GM12878 (cell line): ENCODE measurements at regions not wholly inside any gene's neighbourhood (a gene's known extent, or its start where the extent isn't known, plus 50 kb on each side); places are given as distances from the start of the nearest gene placed in this dataset.

ENCODE experiments used
- BRCA1 ChIP-seq: IDR thresholded peaks from 2 replicates; pipeline ENCODE4 v1.6.1; 2011; ENCODE audit warnings: low read depth, low read length, improper control_type of control experiment
- DPF2 ChIP-seq: fragments of 450-650 bp; IDR thresholded peaks from 2 replicates; pipeline ENCODE4 v1.6.1; 2017; ENCODE audit warnings: mild to moderate bottlenecking
- EED ChIP-seq: sonication (generic); IDR thresholded peaks from 2 replicates; pipeline ENCODE4 v1.6.1; 2016; ENCODE audit warnings: antibody characterized with exemption, low read depth
- EP300 ChIP-seq, 2 experiments: fragments of 150-350 bp in 1 of 2; IDR thresholded peaks; 2 replicates each; pipeline ENCODE4 v1.6.1; 2011 to 2012; ENCODE audit warnings: low read depth in 2 of 2, low read length in 2 of 2, borderline replicate concordance in 1 of 2, improper control_type of control experiment in 1 of 2, inconsistent platforms in 1 of 2; ENCODE audit not compliant: control insufficient read depth in 1 of 2
- FOXM1 ChIP-seq: IDR thresholded peaks from 2 replicates; pipeline ENCODE4 v1.6.1; 2012; ENCODE audit warnings: low read depth, mild to moderate bottlenecking, inconsistent platforms, low read length, moderate library complexity
- HCFC1 ChIP-seq: fragments of 150-350 bp; IDR thresholded peaks from 2 replicates; pipeline ENCODE4 v1.6.1; 2014; ENCODE audit warnings: low read length
- HDGF ChIP-seq: fragments of 450-650 bp; IDR thresholded peaks from 2 replicates; pipeline ENCODE4 v1.6.1; 2016; ENCODE audit warnings: antibody characterized with exemption
- IRF4 ChIP-seq: IDR thresholded peaks from 2 replicates; pipeline ENCODE4 v1.6.1; 2011; ENCODE audit warnings: low read depth, low read length
- JUND ChIP-seq: IDR thresholded peaks from 2 replicates; pipeline ENCODE4 v1.6.1; 2012; ENCODE audit warnings: low read depth, mild to moderate bottlenecking, low read length, improper control_type of control experiment, moderate library complexity
- MTA2 ChIP-seq: fragments of 450-650 bp; IDR thresholded peaks from 2 replicates; pipeline ENCODE4 v1.6.1; 2016; ENCODE audit warnings: low read depth, mild to moderate bottlenecking, moderate library complexity
- MYC ChIP-seq: IDR thresholded peaks from 2 replicates; pipeline ENCODE4 v1.6.1; 2011; ENCODE audit warnings: mild to moderate bottlenecking, low read length, moderate library complexity, inconsistent platforms; ENCODE audit not compliant: insufficient read depth, insufficient replicate concordance, insufficient read length, severe bottlenecking
- NR2F1 ChIP-seq: fragments of 450-650 bp; conservative IDR thresholded peaks from 2 replicates; pipeline ENCODE4 v1.6.1; 2017; ENCODE audit warnings: mild to moderate bottlenecking
- RUNX3 ChIP-seq: IDR thresholded peaks from 2 replicates; pipeline ENCODE4 v1.6.1; 2012; ENCODE audit warnings: low read length, inconsistent platforms
- SMAD1 ChIP-seq: fragments of 450-650 bp; IDR thresholded peaks from 2 replicates; pipeline ENCODE4 v1.6.1; 2018; ENCODE audit warnings: mild to moderate bottlenecking, low read depth; ENCODE audit not compliant: partially characterized antibody
- SMAD5 ChIP-seq: IDR thresholded peaks from 2 replicates; pipeline ENCODE4 v1.6.1; 2016; ENCODE audit warnings: antibody characterized with exemption, low read depth
- SUPT20H ChIP-seq: IDR thresholded peaks from 2 replicates; pipeline ENCODE4 v1.6.1; 2011; ENCODE audit warnings: low read depth, mild to moderate bottlenecking, low read length, moderate library complexity, borderline replicate concordance; ENCODE audit not compliant: control insufficient read depth
- TCF7 ChIP-seq: IDR thresholded peaks from 2 replicates; pipeline ENCODE4 v1.6.1; 2014; ENCODE audit warnings: antibody characterized with exemption, borderline replicate concordance
- USF1 ChIP-seq: IDR thresholded peaks from 2 replicates; pipeline ENCODE4 v1.6.1; 2011; ENCODE audit warnings: borderline replicate concordance, low read depth, mild to moderate bottlenecking, moderate library complexity, mixed read lengths, low read length; ENCODE audit not compliant: insufficient read depth; ENCODE audit errors: extremely low read length
- YBX1 ChIP-seq: fragments of 450-650 bp; IDR thresholded peaks from 2 replicates; pipeline ENCODE4 v1.6.1; 2016; ENCODE audit warnings: antibody characterized with exemption
- ZBTB4 ChIP-seq: fragments of 450-650 bp; formaldehyde crosslinking; IDR thresholded peaks from 2 replicates; pipeline ENCODE4 v1.4.0; 2022; ENCODE audit warnings: mild to moderate bottlenecking, moderate library complexity
- ZNF217 ChIP-seq: fragments of 450-650 bp; IDR thresholded peaks from 2 replicates; pipeline ENCODE4 v1.6.1; 2017; ENCODE audit warnings: antibody characterized with exemption, mild to moderate bottlenecking
- ZNF384 ChIP-seq: IDR thresholded peaks from 2 replicates; pipeline ENCODE4 v1.6.1; 2012; ENCODE audit warnings: low read depth, mild to moderate bottlenecking, low read length, improper control_type of control experiment, borderline replicate concordance
- TF ChIP-seq, protein P1 (sequence below): fragments of 450-650 bp; IDR thresholded peaks from 2 replicates; pipeline ENCODE4 v1.6.1; 2016; ENCODE audit warnings: mild to moderate bottlenecking, moderate library complexity, borderline replicate concordance
- TF ChIP-seq, protein P2 (sequence below): IDR thresholded peaks from 2 replicates; pipeline ENCODE4 v1.6.1; 2012; ENCODE audit warnings: low read depth, low read length, improper control_type of control experiment

- no peak for TF ChIP-seq SMAD5
- TF ChIP-seq YBX1, result no peak
- TF ChIP-seq, protein P1, sequence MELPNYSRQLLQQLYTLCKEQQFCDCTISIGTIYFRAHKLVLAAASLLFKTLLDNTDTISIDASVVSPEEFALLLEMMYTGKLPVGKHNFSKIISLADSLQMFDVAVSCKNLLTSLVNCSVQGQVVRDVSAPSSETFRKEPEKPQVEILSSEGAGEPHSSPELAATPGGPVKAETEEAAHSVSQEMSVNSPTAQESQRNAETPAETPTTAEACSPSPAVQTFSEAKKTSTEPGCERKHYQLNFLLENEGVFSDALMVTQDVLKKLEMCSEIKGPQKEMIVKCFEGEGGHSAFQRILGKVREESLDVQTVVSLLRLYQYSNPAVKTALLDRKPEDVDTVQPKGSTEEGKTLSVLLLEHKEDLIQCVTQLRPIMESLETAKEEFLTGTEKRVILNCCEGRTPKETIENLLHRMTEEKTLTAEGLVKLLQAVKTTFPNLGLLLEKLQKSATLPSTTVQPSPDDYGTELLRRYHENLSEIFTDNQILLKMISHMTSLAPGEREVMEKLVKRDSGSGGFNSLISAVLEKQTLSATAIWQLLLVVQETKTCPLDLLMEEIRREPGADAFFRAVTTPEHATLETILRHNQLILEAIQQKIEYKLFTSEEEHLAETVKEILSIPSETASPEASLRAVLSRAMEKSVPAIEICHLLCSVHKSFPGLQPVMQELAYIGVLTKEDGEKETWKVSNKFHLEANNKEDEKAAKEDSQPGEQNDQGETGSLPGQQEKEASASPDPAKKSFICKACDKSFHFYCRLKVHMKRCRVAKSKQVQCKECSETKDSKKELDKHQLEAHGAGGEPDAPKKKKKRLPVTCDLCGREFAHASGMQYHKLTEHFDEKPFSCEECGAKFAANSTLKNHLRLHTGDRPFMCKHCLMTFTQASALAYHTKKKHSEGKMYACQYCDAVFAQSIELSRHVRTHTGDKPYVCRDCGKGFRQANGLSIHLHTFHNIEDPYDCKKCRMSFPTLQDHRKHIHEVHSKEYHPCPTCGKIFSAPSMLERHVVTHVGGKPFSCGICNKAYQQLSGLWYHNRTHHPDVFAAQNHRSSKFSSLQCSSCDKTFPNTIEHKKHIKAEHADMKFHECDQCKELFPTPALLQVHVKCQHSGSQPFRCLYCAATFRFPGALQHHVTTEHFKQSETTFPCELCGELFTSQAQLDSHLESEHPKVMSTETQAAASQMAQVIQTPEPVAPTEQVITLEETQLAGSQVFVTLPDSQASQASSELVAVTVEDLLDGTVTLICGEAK, result no peak
- no peak for TF ChIP-seq JUND
- no peak for TF ChIP-seq FOXM1
- TF ChIP-seq NR2F1, result no peak
- no peak for TF ChIP-seq SUPT20H
- TF ChIP-seq MTA2, result peak; percentile 74
- TF ChIP-seq DPF2, result no peak
- 0 out of 2 replicates have a peak, but pooled peaks have one; percentile 19 for TF ChIP-seq RUNX3
- no peak for TF ChIP-seq MYC
- TF ChIP-seq, protein P2, sequence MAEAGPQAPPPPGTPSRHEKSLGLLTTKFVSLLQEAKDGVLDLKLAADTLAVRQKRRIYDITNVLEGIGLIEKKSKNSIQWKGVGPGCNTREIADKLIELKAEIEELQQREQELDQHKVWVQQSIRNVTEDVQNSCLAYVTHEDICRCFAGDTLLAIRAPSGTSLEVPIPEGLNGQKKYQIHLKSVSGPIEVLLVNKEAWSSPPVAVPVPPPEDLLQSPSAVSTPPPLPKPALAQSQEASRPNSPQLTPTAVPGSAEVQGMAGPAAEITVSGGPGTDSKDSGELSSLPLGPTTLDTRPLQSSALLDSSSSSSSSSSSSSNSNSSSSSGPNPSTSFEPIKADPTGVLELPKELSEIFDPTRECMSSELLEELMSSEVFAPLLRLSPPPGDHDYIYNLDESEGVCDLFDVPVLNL, result no peak
- TF ChIP-seq USF1, result no peak
- TF ChIP-seq ZNF217, result peak; percentile 72; the same call in 1 of the 2 replicates
- no peak for TF ChIP-seq BRCA1
- no peak for TF ChIP-seq HCFC1
- TF ChIP-seq SMAD1, result no peak
- no peak for TF ChIP-seq HDGF
- TF ChIP-seq EED, result no peak
- TF ChIP-seq IRF4, result no peak
- no peak for TF ChIP-seq TCF7
- no peak for TF ChIP-seq ZNF384
- TF ChIP-seq EP300 (IDR thresholded peaks at IDR 0.05; ENCODE audit: borderline replicate concordance in 1 of 2, control insufficient read depth in 1 of 2, low read depth in 2 of 2, low read length in 2 of 2), result peak in 1 of 2 experiments; percentile 38; a peak in 1 of 4 replicates
- TF ChIP-seq ZBTB4, result no peak
Measured at GRCh38 chr4:33187035-33187434, 2466.9 kb downstream of the PCDH7 start (continued).
